BLaER1 (cell line): ENCODE measurements at regions not wholly inside any gene's neighbourhood (a gene's known extent, or its start where the extent isn't known, plus 50 kb on each side); places are given as distances from the start of the nearest gene placed in this dataset.

Source experiments
- H3K27ac ChIP-seq: shearing (Covaris generic); formaldehyde crosslinking; 2 replicates; pipeline ENCODE4 v1.8.1; 2022
- H3K27me3 ChIP-seq: shearing (Covaris generic); formaldehyde crosslinking; 2 replicates; pipeline ENCODE4 v1.8.1; 2022
- H3K36me3 ChIP-seq: shearing (Covaris generic); formaldehyde crosslinking; 2 replicates; pipeline ENCODE4 v1.8.1; 2022
- H3K4me1 ChIP-seq: shearing (Covaris generic); formaldehyde crosslinking; 2 replicates; pipeline ENCODE4 v1.8.1; 2022
- H3K4me2 ChIP-seq: shearing (Covaris generic); formaldehyde crosslinking; 2 replicates; pipeline ENCODE4 v1.8.1; 2022
- H3K4me3 ChIP-seq: shearing (Covaris generic); formaldehyde crosslinking; 2 replicates; pipeline ENCODE4 v1.8.1; 2022
- H3K9ac ChIP-seq: shearing (Covaris generic); formaldehyde crosslinking; 2 replicates; pipeline ENCODE4 v1.8.1; 2022
- H3K9me3 ChIP-seq: shearing (Covaris generic); formaldehyde crosslinking; 2 replicates; pipeline ENCODE4 v1.8.1; 2022
- H4K20me1 ChIP-seq: shearing (Covaris generic); formaldehyde crosslinking; 2 replicates; pipeline ENCODE4 v1.8.1; 2022
- Cebpa-rat ChIP-seq: shearing (Covaris generic); IDR thresholded peaks from 2 replicates; pipeline ENCODE4 v1.8.1; 2022

- Histone ChIP-seq H4K20me1 (no peaks in the 10 kb centered on the region), H3K4me1 (peaks cover 17% of the 10 kb centered on the region), H3K36me3 (no peaks in the 10 kb centered on the region), H3K27ac (no peak overlapping the region), H3K27me3 (peaks cover 8% of the 10 kb centered on the region; the same call in 1 of the 2 replicates), H3K4me2 (peak overlapping the region; percentile 55), H3K4me3 (no peak overlapping the region), H3K9ac (no peak overlapping the region), H3K9me3 (no peaks in the 10 kb centered on the region)
- TF ChIP-seq Cebpa-rat: no peak
Observed at GRCh38 chr5:157918811-157919742, 60.1 kb upstream of the CLINT1 start.

GRCh38 chr5:157917899-157918809, 59.2 kb upstream of the CLINT1 start:
- Histone ChIP-seq H3K4me3 (no peak overlapping the region), H3K9ac (no peak overlapping the region), H4K20me1 (no peaks in the 10 kb centered on the region), H3K9me3 (no peaks in the 10 kb centered on the region), H3K4me2 (peak overlapping the region; percentile 55), H3K27me3 (peaks cover 8% of the 10 kb centered on the region; the same call in 1 of the 2 replicates), H3K4me1 (peaks cover 19% of the 10 kb centered on the region), H3K36me3 (no peaks in the 10 kb centered on the region), H3K27ac (no peak overlapping the region)
- no peak for TF ChIP-seq Cebpa-rat

- no peaks in the 10 kb centered on the region for H3K9me3 ChIP-seq
- H3K4me2 ChIP-seq: no peak overlapping the region
- H3K4me3 ChIP-seq: no peak overlapping the region
- no peak overlapping the region for H3K9ac ChIP-seq
- no peaks in the 10 kb centered on the region for H4K20me1 ChIP-seq
- peaks cover 26% of the 10 kb centered on the region for H3K4me1 ChIP-seq
- H3K36me3 ChIP-seq: no peaks in the 10 kb centered on the region
- H3K27me3 ChIP-seq: peaks cover 8% of the 10 kb centered on the region; the same call in 1 of the 2 replicates
- H3K27ac ChIP-seq: no peak overlapping the region
- TF ChIP-seq Cebpa-rat: no peak
Observed at GRCh38 chr5:157917491-157917890, 58.5 kb upstream of the CLINT1 start.

GRCh38 chr5:157915638-157916037, 56.7 kb upstream of the CLINT1 start:
- Histone ChIP-seq H3K9me3 (no peaks in the 10 kb centered on the region), H3K4me3 (no peak overlapping the region), H3K27me3 (peaks cover 8% of the 10 kb centered on the region; the same call in 1 of the 2 replicates), H3K4me1 (peaks cover 30% of the 10 kb centered on the region), H3K36me3 (no peaks in the 10 kb centered on the region), H3K27ac (no peak overlapping the region), H3K4me2 (no peak overlapping the region), H3K9ac (no peak overlapping the region), H4K20me1 (no peaks in the 10 kb centered on the region)
- no peak for TF ChIP-seq Cebpa-rat

- Histone ChIP-seq H3K9me3 (no peaks in the 10 kb centered on the region), H3K4me1 (peaks cover 35% of the 10 kb centered on the region)
Observed at GRCh38 chr5:157914151-157914788, 55.3 kb upstream of the CLINT1 start.

GRCh38 chr5:157913575-157913974, 54.6 kb upstream of the CLINT1 start:
- Histone ChIP-seq H3K36me3 (no peaks in the 10 kb centered on the region), H3K4me2 (peak overlapping the region; percentile 68; the same call in 1 of the 2 replicates), H3K4me3 (no peak overlapping the region), H3K27ac (no peak overlapping the region), H3K9ac (no peak overlapping the region), H3K27me3 (peaks cover under 1% of the 10 kb centered on the region; the same call in 1 of the 2 replicates), H3K9me3 (no peaks in the 10 kb centered on the region), H4K20me1 (no peaks in the 10 kb centered on the region), H3K4me1 (peaks cover 29% of the 10 kb centered on the region)
- TF ChIP-seq Cebpa-rat: no peak

More at GRCh38 chr5:157914151-157914788, 55.3 kb upstream of the CLINT1 start:
- H3K27ac ChIP-seq: no peak overlapping the region
- TF ChIP-seq Cebpa-rat: no peak
- no peak overlapping the region for H3K9ac ChIP-seq
- no peak overlapping the region for H3K4me3 ChIP-seq
- H4K20me1 ChIP-seq: no peaks in the 10 kb centered on the region
- H3K27me3 ChIP-seq: peaks cover 8% of the 10 kb centered on the region; the same call in 1 of the 2 replicates
- no peaks in the 10 kb centered on the region for H3K36me3 ChIP-seq
- H3K4me2 ChIP-seq: no peak overlapping the region

GRCh38 chr5:157912621-157913325, 53.8 kb upstream of the CLINT1 start:
- no peaks in the 10 kb centered on the region for H3K36me3 ChIP-seq
- no peaks in the 10 kb centered on the region for H3K27me3 ChIP-seq
- H3K4me3 ChIP-seq: no peak overlapping the region
- no peak for TF ChIP-seq Cebpa-rat
- no peak overlapping the region for H3K9ac ChIP-seq
- H3K27ac ChIP-seq: no peak overlapping the region; the same call in 1 of the 2 replicates
- H4K20me1 ChIP-seq: no peaks in the 10 kb centered on the region
- no peaks in the 10 kb centered on the region for H3K9me3 ChIP-seq
- peaks cover 27% of the 10 kb centered on the region for H3K4me1 ChIP-seq
- peak overlapping the region; percentile 68 for H3K4me2 ChIP-seq

GRCh38 chr5:157911568-157911967, 52.6 kb upstream of the CLINT1 start:
- Histone ChIP-seq H3K27me3 (no peaks in the 10 kb centered on the region), H3K9ac (no peak overlapping the region), H3K4me3 (no peak overlapping the region), H3K9me3 (no peaks in the 10 kb centered on the region), H3K4me1 (peaks cover 27% of the 10 kb centered on the region), H4K20me1 (no peaks in the 10 kb centered on the region), H3K36me3 (no peaks in the 10 kb centered on the region), H3K27ac (no peak overlapping the region), H3K4me2 (no peak overlapping the region)
- TF ChIP-seq Cebpa-rat: no peak
